Fibroblast of villous mesenchyme (primary cell): ENCODE measurements at regions not wholly inside any gene's neighbourhood (a gene's known extent, or its start where the extent isn't known, plus 50 kb on each side); places are given as distances from the start of the nearest gene placed in this dataset.

Experiments used
- DNase-seq: peaks from one replicate; pipeline ENCODE4 v3.0.0-alpha.2; 2010; ENCODE audit warnings: low read depth
- H3K4me3 ChIP-seq: 2 replicates; pipeline ENCODE4 v1.5.1; 2011; ENCODE audit warnings: low read depth, mild to moderate bottlenecking, low read length
- TF ChIP-seq, protein P1 (sequence below): IDR thresholded peaks from 2 replicates; pipeline ENCODE4 v1.5.1; 2012; ENCODE audit warnings: low read depth, mild to moderate bottlenecking, low read length; ENCODE audit not compliant: insufficient read depth

DNA sequence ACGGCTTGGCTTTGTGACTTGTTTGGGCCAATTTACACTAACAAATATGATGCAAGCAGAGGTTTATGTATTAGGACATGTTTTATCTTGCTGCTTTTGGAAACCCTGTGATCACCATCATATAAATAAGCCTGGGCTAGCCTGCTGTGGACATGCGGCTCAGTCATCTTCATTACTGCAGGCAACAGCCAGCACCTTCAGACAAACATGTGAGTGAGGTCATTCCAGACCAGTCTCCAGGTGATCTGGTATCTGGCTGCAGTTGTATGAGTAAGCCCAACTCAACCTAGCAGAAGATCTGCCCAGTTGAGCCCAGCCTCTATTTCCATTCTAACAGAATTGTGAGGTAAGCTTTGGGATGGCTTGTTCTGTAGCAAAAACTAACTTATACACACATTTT lies 254.6 kb upstream of the ATP5MC3 start:
- DNase-seq = no peak
- TF ChIP-seq, protein P1, sequence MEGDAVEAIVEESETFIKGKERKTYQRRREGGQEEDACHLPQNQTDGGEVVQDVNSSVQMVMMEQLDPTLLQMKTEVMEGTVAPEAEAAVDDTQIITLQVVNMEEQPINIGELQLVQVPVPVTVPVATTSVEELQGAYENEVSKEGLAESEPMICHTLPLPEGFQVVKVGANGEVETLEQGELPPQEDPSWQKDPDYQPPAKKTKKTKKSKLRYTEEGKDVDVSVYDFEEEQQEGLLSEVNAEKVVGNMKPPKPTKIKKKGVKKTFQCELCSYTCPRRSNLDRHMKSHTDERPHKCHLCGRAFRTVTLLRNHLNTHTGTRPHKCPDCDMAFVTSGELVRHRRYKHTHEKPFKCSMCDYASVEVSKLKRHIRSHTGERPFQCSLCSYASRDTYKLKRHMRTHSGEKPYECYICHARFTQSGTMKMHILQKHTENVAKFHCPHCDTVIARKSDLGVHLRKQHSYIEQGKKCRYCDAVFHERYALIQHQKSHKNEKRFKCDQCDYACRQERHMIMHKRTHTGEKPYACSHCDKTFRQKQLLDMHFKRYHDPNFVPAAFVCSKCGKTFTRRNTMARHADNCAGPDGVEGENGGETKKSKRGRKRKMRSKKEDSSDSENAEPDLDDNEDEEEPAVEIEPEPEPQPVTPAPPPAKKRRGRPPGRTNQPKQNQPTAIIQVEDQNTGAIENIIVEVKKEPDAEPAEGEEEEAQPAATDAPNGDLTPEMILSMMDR = no peak
- no peak overlapping the region for H3K4me3 ChIP-seq

DNA sequence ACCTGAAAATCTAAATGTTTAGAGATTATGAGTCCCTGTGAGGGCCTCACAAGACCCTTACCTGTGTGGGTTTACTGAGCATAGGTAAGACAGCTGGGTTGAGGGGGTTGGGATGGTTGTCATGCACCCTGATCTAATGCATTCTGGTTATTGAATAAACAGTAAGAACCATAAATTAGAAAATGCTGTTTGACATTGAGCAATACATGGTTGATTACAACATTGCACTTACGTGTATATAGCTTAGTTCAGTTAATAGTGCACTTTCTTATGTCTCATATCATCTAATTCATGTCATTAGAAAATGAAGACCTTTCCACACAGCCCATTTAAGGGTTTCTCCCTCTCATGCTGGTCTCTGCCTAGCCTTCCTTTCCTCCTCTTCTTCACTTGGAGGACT lies 253.5 kb upstream of the ATP5MC3 start:
- H3K4me3 ChIP-seq = no peak overlapping the region
- DNase-seq = no peak
- TF ChIP-seq, protein P1 = no peak

- TF ChIP-seq, protein P1 = no peak
- DNase-seq = no peak
- H3K4me3 ChIP-seq = no peak overlapping the region
Observed at GRCh38 chr2:175432793-175433192, 251.3 kb upstream of the ATP5MC3 start.

DNA sequence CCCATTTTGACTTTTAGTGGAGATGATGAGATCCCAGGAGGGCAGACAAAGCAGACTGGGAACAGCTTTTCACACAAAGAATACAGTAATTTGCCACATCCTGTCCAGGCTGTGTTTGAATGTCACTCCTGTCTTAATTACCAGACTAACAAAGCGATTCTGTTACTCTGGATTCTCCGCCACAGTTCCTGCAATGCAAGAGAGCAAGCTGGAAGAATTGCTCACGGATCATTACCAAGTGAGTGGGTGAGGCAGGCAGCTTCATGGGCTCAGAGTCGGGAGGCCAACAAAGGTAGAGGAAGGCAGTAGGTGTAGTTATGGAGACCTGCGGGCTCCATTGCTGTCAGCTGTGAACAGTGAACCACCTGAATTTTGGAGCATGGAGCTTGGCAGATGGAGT lies 250.5 kb upstream of the ATP5MC3 start:
- TF ChIP-seq, protein P1 = no peak
- no peak for DNase-seq
- H3K4me3 ChIP-seq = no peak overlapping the region

GRCh38 chr2:175431101-175431946 lies 249.8 kb upstream of the ATP5MC3 start:
- DNase-seq = no peak
- TF ChIP-seq, protein P1 = no peak
- H3K4me3 ChIP-seq = no peak overlapping the region

DNA sequence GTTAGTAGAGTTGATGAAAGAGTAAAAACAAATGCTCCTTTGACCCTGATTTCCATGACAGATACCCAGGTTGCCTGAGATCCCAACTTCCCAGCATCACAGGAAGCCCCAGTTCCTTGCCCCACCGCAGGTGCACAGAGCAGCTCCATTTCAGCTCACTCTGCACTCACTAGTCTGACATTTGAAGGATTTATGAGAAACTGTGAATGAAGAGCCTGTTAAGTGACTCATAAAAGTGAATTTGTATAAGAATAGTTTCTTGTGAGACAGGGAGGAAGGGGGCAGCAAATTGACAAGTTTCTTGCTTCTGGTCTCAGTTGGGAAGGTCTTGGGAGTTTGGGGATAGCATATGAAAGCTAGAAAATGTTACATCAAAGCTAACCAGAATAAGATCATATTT lies 248.7 kb upstream of the ATP5MC3 start:
- no peak overlapping the region for H3K4me3 ChIP-seq
- DNase-seq = no peak
- TF ChIP-seq, protein P1 = no peak
